ENCODE measurements at regions not wholly inside any gene's neighbourhood (a gene's known extent, or its start where the extent isn't known, plus 50 kb on each side); places are given as distances from the start of the nearest gene placed in this dataset.

- Histone ChIP-seq H3K23ac (ENCODE audit: low read depth, low read length, poor library complexity) (no peak overlapping the region), H3K9ac (ENCODE audit: low read depth, low read length, poor library complexity) (no peak overlapping the region), H2BK12ac (ENCODE audit: low read length) (peak overlapping the region; percentile 58), H3K27me3 (ENCODE audit: control insufficient read depth in 3 of 3, insufficient read depth in 3 of 3, low read depth in 1 of 3, low read length in 3 of 3) (peaks cover 0 to 2% (median 0%) of the 10 kb centered on the region in 3 experiments), H2AFZ (ENCODE audit: low read length) (no peak overlapping the region), H2BK5ac (ENCODE audit: low read length) (no peak overlapping the region), H3K18ac (ENCODE audit: low read length) (peak overlapping the region; percentile 83), H3K27ac (replicated peaks; ENCODE audit: low read length) (no peak overlapping the region), H2BK15ac (ENCODE audit: low read length) (peak overlapping the region; percentile 45), H3K79me1 (ENCODE audit: low read depth, low read length) (peaks cover 3% of the 10 kb centered on the region), H3K4me2 (ENCODE audit: insufficient read depth, low read length, poor library complexity, severe bottlenecking) (no peak overlapping the region), H3K36me3 (replicated peaks in 1 of 2; ENCODE audit: control insufficient read depth in 2 of 2, insufficient read depth in 2 of 2, low read length in 2 of 2) (no peaks in the 10 kb centered on the region), H4K91ac (ENCODE audit: low read depth, low read length, poor library complexity) (no peak overlapping the region), H3K9me3 (replicated peaks in 1 of 2; ENCODE audit: control insufficient read depth in 2 of 2, insufficient read depth in 1 of 2, low read depth in 1 of 2, low read length in 2 of 2) (peaks cover 0 to 2% of the 10 kb centered on the region in 2 donors), H3K14ac (ENCODE audit: low read length) (peak overlapping the region; percentile 97), H3K4me1 (ENCODE audit: control insufficient read depth in 2 of 2, insufficient read depth in 1 of 2, low read depth in 1 of 2, low read length in 2 of 2) (peaks cover 0 to 8% of the 10 kb centered on the region in 2 donors), H4K8ac (ENCODE audit: low read depth, low read length) (no peak overlapping the region), H2BK120ac (ENCODE audit: low read depth, low read length) (no peak overlapping the region), H2AK5ac (ENCODE audit: low read depth, low read length) (peak overlapping the region; percentile 81), H3K4ac (ENCODE audit: low read length) (no peak overlapping the region), H3K4me3 (ENCODE audit: low read length in 2 of 2) (no peak overlapping the region)
- WGBS, 2 donors (ENCODE audit: extremely low coverage in 2 of 2, insufficient read length in 2 of 2, insufficient replicate concordance in 1 of 2): no CpG with 5 or more reads among the region's 10 CpGs
- DNase-seq (ENCODE audit: low spot score): no peak
Measured at GRCh38 chr16:81185416-81185815, 53.1 kb upstream of the BCO1 start.

GRCh38 chr16:81181013-81181720 lies 57.3 kb upstream of the BCO1 start:
- peak; percentile 90 for DNase-seq (ENCODE audit: low spot score)
- Histone ChIP-seq H3K4me1 (ENCODE audit: control insufficient read depth in 2 of 2, insufficient read depth in 1 of 2, low read depth in 1 of 2, low read length in 2 of 2) (peaks cover 0 to 9% of the 10 kb centered on the region in 2 donors), H3K27me3 (ENCODE audit: control insufficient read depth in 3 of 3, insufficient read depth in 3 of 3, low read depth in 1 of 3, low read length in 3 of 3) (no peaks in the 10 kb centered on the region), H3K27ac (replicated peaks; ENCODE audit: low read length) (peak overlapping the region; percentile 82), H2BK120ac (ENCODE audit: low read depth, low read length) (peak overlapping the region; percentile 10), H2BK5ac (ENCODE audit: low read length) (peak overlapping the region; percentile 63), H3K4ac (ENCODE audit: low read length) (no peak overlapping the region), H3K36me3 (replicated peaks in 1 of 2; ENCODE audit: control insufficient read depth in 2 of 2, insufficient read depth in 2 of 2, low read length in 2 of 2) (no peaks in the 10 kb centered on the region), H3K9me3 (replicated peaks in 1 of 2; ENCODE audit: control insufficient read depth in 2 of 2, insufficient read depth in 1 of 2, low read depth in 1 of 2, low read length in 2 of 2) (peaks cover 0 to 2% of the 10 kb centered on the region in 2 donors), H3K9ac (ENCODE audit: low read depth, low read length, poor library complexity) (no peak overlapping the region), H2BK15ac (ENCODE audit: low read length) (peak overlapping the region; percentile 65), H2AFZ (ENCODE audit: low read length) (peak overlapping the region; percentile 75), H3K14ac (ENCODE audit: low read length) (peak overlapping the region; percentile 10), H3K4me3 (ENCODE audit: low read length in 2 of 2) (peak overlapping the region in 1 of 2 donors; percentile 51), H3K4me2 (ENCODE audit: insufficient read depth, low read length, poor library complexity, severe bottlenecking) (peak overlapping the region; percentile 46), H3K18ac (ENCODE audit: low read length) (peak overlapping the region; percentile 87), H2AK5ac (ENCODE audit: low read depth, low read length) (peak overlapping the region; percentile 66), H4K91ac (ENCODE audit: low read depth, low read length, poor library complexity) (no peak overlapping the region), H3K23ac (ENCODE audit: low read depth, low read length, poor library complexity) (no peak overlapping the region), H3K79me1 (ENCODE audit: low read depth, low read length) (peaks cover 3% of the 10 kb centered on the region), H2BK12ac (ENCODE audit: low read length) (peak overlapping the region; percentile 64), H4K8ac (ENCODE audit: low read depth, low read length) (no peak overlapping the region)
- no CpG with 5 or more reads among the region's 13 CpGs for whole genome bisulfite sequencing, 2 donors (ENCODE audit: extremely low coverage in 2 of 2, insufficient read length in 2 of 2, insufficient replicate concordance in 1 of 2)

- peak overlapping the region; percentile 66 for H2AK5ac ChIP-seq (ENCODE audit: low read depth, low read length)
- no peak overlapping the region for H3K9ac ChIP-seq (ENCODE audit: low read depth, low read length, poor library complexity)
- no peak overlapping the region for H4K91ac ChIP-seq (ENCODE audit: low read depth, low read length, poor library complexity)
- no peaks in the 10 kb centered on the region for H3K36me3 ChIP-seq (replicated peaks in 1 of 2; ENCODE audit: control insufficient read depth in 2 of 2, insufficient read depth in 2 of 2, low read length in 2 of 2)
- H3K4me2 ChIP-seq (ENCODE audit: insufficient read depth, low read length, poor library complexity, severe bottlenecking): peak overlapping the region; percentile 46
- no peaks in the 10 kb centered on the region for H3K27me3 ChIP-seq (ENCODE audit: control insufficient read depth in 3 of 3, insufficient read depth in 3 of 3, low read depth in 1 of 3, low read length in 3 of 3)
- peak overlapping the region; percentile 82 for H3K27ac ChIP-seq (replicated peaks; ENCODE audit: low read length)
- H3K14ac ChIP-seq (ENCODE audit: low read length): no peak overlapping the region
- H3K18ac ChIP-seq (ENCODE audit: low read length): peak overlapping the region; percentile 87
- peak overlapping the region; percentile 65 for H2BK15ac ChIP-seq (ENCODE audit: low read length)
- H2BK5ac ChIP-seq (ENCODE audit: low read length): peak overlapping the region; percentile 63
- H3K4me3 ChIP-seq (ENCODE audit: low read length in 2 of 2): peak overlapping the region in 1 of 2 donors; percentile 51
- no peak overlapping the region for H4K8ac ChIP-seq (ENCODE audit: low read depth, low read length)
- peak overlapping the region; percentile 10 for H2BK120ac ChIP-seq (ENCODE audit: low read depth, low read length)
- H2AFZ ChIP-seq (ENCODE audit: low read length): peak overlapping the region; percentile 75
- H2BK12ac ChIP-seq (ENCODE audit: low read length): peak overlapping the region; percentile 64
- no peak overlapping the region for H3K23ac ChIP-seq (ENCODE audit: low read depth, low read length, poor library complexity)
- H3K79me1 ChIP-seq (ENCODE audit: low read depth, low read length): peaks cover 3% of the 10 kb centered on the region
- H3K4me1 ChIP-seq (ENCODE audit: control insufficient read depth in 2 of 2, insufficient read depth in 1 of 2, low read depth in 1 of 2, low read length in 2 of 2): peaks cover 0 to 9% of the 10 kb centered on the region in 2 donors
- DNase-seq (ENCODE audit: low spot score): no peak
- H3K4ac ChIP-seq (ENCODE audit: low read length): no peak overlapping the region
- no CpG with 5 or more reads among the region's 6 CpGs for WGBS, 2 donors (ENCODE audit: extremely low coverage in 2 of 2, insufficient read length in 2 of 2, insufficient replicate concordance in 1 of 2)
- H3K9me3 ChIP-seq (replicated peaks in 1 of 2; ENCODE audit: control insufficient read depth in 2 of 2, insufficient read depth in 1 of 2, low read depth in 1 of 2, low read length in 2 of 2): peaks cover 0 to 2% of the 10 kb centered on the region in 2 donors
Measured at GRCh38 chr16:81180578-81180977, 57.9 kb upstream of the BCO1 start.

GRCh38 chr16:81179219-81179618 lies 59.3 kb upstream of the BCO1 start:
- Histone ChIP-seq H3K4me3 (ENCODE audit: low read length in 2 of 2) (no peak overlapping the region), H3K4me1 (ENCODE audit: control insufficient read depth in 2 of 2, insufficient read depth in 1 of 2, low read depth in 1 of 2, low read length in 2 of 2) (peaks cover 0 to 9% of the 10 kb centered on the region in 2 donors), H2BK15ac (ENCODE audit: low read length) (no peak overlapping the region), H4K8ac (ENCODE audit: low read depth, low read length) (no peak overlapping the region), H3K4ac (ENCODE audit: low read length) (no peak overlapping the region), H2BK12ac (ENCODE audit: low read length) (no peak overlapping the region), H4K91ac (ENCODE audit: low read depth, low read length, poor library complexity) (no peak overlapping the region), H3K36me3 (replicated peaks in 1 of 2; ENCODE audit: control insufficient read depth in 2 of 2, insufficient read depth in 2 of 2, low read length in 2 of 2) (no peaks in the 10 kb centered on the region), H2BK5ac (ENCODE audit: low read length) (no peak overlapping the region), H3K79me1 (ENCODE audit: low read depth, low read length) (no peaks in the 10 kb centered on the region), H3K27me3 (ENCODE audit: control insufficient read depth in 3 of 3, insufficient read depth in 3 of 3, low read depth in 1 of 3, low read length in 3 of 3) (no peaks in the 10 kb centered on the region), H3K14ac (ENCODE audit: low read length) (no peak overlapping the region), H2AFZ (ENCODE audit: low read length) (no peak overlapping the region), H2BK120ac (ENCODE audit: low read depth, low read length) (no peak overlapping the region), H3K4me2 (ENCODE audit: insufficient read depth, low read length, poor library complexity, severe bottlenecking) (no peak overlapping the region), H3K23ac (ENCODE audit: low read depth, low read length, poor library complexity) (no peak overlapping the region), H3K9me3 (replicated peaks in 1 of 2; ENCODE audit: control insufficient read depth in 2 of 2, insufficient read depth in 1 of 2, low read depth in 1 of 2, low read length in 2 of 2) (peaks cover 0 to under 1% of the 10 kb centered on the region in 2 donors), H2AK5ac (ENCODE audit: low read depth, low read length) (no peak overlapping the region), H3K27ac (replicated peaks; ENCODE audit: low read length) (no peak overlapping the region), H3K18ac (ENCODE audit: low read length) (peak overlapping the region; percentile 48), H3K9ac (ENCODE audit: low read depth, low read length, poor library complexity) (no peak overlapping the region)
- WGBS, 2 donors (ENCODE audit: extremely low coverage in 2 of 2, insufficient read length in 2 of 2, insufficient replicate concordance in 1 of 2): no CpG with 5 or more reads among the region's 7 CpGs
- DNase-seq (ENCODE audit: low spot score): no peak

Measured in neuronal stem cell (in vitro differentiated cells).